Mucosa of gallbladder (tissue), 1 donor: ENCODE measurements at regions not wholly inside any gene's neighbourhood (a gene's known extent, or its start where the extent isn't known, plus 50 kb on each side); places are given as distances from the start of the nearest gene placed in this dataset.

Experiments
- DNase-seq: peaks from one replicate; pipeline ENCODE4 v3.0.0-alpha.2; 2020; ENCODE audit warnings: low spot score
- donor health status: DM: no; HTN: no; CAD: no.

DNA sequence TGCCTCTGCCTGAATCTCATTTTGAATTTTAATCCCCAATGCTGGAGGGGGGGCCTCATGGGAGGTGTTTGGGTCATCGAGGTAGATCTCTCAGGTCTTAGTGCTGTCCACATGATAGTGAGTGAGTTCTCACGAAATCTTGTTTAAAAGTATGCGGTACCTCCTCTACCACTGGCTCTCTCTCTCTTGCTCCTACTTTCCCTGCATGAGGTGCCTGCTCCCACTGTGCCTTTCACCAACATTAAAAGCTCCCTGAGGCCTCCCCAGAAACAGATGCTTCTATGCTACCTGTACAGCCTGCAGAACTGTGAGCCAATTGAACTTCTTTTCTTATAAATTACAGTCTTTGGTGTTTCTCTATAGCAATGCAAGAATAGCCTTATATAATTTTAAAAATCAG, 560.7 kb upstream of the CPEB2 start:
- no peak for DNase-seq

DNA sequence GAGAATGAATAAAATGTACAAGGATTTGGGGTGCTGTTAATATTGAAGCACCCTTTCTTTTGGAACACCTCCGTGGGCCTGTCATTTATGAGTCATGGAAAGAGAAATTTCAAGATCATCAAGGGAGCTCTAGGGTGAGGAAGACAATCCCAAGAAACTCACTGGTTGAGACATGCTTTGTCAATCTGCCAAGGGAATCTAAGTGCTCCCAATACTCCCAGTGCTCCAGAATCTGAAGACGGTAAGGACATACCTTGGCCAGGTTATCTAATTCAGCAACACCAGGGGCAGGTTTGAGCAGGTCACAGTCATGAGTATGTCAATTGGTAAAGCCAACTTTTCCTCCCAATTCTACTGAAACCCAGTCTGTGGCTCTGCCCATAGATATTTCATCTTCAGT, 556.4 kb upstream of the CPEB2 start:
- DNase-seq, result no peak

DNA sequence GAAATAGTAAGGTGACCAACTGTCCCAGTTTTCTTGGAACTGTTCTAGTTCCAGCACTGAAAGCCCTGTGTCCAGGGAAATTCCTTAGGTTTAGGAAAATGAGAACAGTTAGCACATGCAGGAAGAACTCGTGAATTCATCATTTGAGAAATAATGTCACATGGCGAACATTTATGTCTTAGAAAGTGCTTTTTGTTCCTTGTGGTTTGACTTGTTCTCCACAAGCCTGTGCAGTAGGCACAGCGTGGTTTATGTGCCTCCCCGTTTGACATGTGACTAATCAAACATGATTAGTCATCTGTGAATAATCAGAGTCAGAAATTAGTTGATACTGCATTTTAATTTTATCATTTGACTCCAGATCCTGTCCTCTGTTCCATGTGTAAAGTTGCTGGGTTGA, 556.0 kb upstream of the CPEB2 start:
- no peak for DNase-seq

DNA sequence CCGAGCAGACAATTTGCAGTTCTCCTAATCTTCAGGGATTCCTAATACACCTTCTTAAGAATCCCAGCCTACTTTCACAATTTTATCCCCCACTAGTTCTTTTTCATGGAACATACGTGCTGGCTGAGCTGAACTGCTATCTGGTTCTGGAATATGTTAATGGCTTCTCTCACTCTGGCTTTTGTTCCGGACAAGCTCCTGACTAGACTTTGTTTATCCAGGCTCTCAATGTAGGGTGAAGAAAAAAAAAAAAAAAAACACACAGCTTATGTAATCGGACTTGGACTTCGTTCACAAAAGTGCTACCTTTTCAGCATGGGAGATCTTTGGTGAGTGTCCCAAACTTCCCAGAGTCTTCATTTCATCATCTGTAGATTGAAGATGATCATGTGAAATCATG, 555.4 kb upstream of the CPEB2 start:
- DNase-seq, result no peak

DNA sequence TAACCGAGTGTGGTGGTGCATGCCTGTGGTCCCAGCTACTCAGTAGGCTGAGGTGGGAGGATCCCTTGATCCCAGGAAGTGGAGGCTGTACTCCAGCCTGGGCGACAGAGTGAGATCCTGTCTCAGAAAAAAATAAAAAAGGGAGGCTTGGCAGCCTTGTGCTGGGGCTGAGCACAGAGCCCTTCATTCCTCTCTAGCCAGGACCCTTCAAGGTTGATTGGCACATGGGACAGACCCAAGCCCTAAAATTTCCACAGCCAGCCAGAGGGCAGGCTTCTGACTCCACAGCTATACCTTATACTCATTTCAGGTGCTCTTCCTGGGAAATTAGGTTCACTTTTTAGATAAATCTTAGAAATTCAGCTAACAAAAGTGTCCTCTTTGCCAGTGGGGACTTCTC, 553.0 kb upstream of the CPEB2 start:
- DNase-seq, result no peak

DNA sequence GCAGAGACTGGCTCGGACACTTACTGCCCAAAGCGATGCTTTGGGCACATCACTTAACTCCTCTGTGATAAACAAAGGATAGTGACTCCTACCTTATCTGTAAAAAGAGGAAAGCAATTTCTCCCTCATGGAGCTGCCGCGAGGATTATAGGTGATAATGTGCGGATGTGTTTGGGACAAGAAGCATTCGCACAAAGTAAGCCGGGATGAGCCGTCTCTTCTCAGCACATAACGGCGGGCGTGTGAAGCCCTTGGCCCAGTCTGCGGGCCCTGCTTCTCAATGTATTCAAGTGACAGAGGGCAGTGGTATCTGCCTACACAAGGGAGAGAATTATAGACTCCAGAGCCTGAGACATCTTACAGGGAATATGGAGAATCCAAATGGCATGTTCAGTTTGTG, 550.3 kb upstream of the CPEB2 start:
- DNase-seq, result no peak

DNA sequence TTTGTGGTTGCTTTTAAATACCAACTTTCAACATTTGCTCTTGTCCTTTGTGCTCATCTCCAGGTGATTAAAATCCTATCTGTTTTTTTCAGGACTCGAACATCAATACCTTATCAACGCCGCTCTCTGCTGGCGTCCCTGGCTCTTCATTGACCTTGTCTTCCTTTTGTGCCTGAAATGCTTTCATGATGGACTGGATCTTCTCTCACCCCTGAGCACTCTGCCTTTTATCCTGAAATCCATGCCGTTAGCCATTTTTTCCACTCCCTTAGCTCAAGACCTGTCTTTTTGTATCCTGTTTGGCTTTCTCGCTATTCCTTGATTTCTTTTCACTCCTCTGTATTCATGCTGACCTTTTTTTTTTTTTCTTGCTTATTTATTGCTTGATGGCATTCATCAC, 549.5 kb upstream of the CPEB2 start:
- DNase-seq, result no peak

DNA sequence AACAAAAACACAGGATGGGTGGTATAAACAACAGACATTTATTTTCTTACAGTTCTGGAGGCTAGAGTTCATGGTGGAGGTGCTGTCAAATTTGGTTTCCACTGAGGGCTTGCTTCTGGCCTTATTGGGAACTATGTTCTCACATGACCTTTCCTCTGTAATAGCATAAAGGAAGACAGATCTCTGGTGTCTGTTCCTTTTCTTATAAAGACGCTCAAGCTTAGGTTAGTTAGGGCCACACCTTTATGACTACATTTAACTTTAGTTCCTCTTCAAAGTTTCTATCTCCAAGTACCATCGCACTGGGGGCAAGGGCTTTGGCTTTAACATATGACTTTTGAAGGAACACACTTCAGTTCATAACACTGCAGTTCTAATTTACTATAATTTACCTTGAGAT, 543.8 kb upstream of the CPEB2 start:
- DNase-seq, result no peak

DNA sequence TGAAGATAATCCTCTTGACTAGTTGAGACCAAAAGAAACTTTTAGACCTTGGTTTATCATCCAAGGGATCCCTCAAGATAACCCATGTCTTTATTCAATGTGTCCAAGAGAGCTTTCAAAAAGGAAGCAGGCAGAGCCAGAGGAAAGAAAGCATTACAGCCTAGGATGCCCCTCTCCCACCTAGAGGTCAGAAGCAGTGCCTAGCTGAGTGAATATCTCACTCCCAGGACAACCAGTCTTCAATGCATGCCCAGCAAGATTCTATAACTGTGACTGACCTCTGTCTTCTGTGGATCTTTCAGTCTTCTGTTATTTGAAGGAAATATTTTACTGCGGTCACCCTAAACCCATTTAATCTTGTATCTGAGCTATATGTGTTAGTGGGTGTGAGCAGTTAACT, 537.2 kb upstream of the CPEB2 start:
- no peak for DNase-seq

DNA sequence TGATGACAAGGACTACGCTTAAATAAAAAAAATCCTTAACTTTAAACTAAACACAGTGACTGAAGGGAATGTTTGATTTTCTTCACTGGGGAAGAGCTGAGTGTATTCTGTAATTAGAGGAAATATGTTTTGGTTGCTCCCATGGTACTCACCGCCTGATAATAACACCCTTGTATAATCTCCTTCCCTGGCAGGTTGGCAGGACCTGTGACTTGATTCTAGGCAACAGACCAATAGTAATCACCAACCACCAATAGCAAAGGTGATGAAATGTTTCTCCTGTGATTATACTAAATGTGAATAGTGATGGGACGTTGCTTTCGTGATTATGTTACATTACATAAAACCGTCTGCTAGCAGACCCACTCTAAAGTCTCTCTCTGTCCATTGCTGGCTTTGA, 536.8 kb upstream of the CPEB2 start:
- no peak for DNase-seq

DNA sequence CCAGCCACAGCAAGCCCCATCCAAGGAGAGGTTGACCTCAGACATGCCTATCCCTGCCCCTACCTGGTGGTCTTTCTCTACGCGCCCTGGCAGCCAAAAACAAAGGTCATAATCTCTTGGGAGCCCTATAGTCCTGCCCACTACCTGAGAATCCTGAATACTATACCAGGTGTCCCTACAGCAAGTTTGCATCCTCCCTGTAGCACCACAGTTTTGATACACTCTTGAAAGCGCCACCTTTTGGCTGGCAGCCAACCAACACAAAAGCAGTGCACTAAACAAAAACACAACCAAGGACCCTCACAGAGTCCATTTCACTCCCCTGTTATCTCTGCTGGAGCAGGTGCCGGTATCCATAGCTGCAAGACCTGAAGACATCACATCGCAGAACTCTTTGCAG, 523.8 kb upstream of the CPEB2 start:
- no peak for DNase-seq

DNA sequence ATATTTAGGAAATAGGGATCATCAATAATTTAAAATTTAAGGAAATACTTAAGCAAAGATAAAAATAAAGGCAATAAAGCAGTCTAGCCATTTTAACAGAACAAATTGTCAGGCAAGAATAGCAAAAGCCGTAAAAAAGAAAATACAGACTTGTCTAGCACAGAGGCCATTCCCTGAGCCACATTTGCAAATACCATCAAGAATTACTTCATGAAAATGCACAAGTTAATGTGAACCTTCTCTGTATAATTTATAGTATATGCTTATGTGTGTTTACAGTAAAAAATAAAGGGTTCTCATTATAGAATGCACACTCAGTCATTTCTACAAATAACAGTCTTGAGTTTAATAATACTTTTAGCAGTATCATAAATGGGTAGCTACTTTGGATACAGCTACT, 505.9 kb upstream of the CPEB2 start:
- no peak for DNase-seq

DNA sequence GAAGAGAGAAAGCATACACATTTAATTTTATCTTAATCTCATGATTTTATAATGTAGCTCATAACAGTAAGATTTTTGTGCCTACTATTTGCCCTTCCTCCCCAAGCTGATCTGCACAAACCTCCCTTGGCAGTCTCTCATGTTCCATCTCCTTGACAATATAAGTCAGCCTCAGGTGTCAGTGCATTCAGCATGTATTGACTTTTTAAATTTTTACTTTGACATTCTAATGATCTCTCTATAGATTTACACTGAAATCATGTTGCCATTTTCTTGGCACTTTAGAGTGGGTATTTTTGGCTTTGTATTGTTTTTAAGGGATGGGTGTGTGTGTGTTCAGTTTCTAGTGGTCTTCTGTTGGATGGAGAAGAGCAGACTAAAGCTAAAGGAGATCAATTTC, 505.3 kb upstream of the CPEB2 start:
- DNase-seq, result no peak

DNA sequence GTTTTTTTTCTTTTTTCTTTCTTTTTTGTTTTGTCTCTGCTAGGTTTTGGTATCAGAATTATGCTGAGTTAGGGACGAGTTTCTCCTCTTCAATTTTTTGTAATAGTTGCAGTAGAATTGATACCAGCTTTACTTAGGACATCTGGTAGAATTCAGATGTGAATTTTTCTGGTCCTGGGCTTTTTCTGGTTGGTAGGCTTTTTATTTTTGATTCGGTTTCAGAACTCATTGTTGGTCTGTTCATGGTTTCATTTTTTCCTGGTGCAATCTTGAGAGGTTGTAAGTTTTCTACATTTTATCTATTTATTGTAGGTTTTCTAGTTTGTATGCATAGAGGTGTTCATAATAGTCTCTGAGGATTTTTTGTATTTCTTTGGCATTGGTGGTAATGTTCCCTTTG, 498.1 kb upstream of the CPEB2 start:
- no peak for DNase-seq

DNA sequence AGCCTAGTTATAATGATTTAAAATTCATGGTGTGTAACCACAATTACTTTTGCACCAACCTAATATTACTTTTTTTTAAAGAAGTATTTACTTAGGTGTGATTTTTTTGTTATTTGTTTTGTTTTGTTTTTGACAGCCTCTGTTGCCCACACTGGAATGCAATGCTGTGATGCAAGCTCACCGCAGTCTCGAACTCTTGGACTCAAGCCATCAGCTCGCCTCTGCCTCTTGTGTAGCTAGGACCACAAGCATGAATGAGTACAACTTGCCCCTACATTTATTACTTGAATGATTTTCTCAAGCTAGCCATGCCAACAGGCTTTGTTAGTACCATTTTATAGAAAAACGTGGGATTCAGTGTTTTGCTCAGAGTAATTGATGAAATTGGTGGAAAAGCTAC, 488.8 kb upstream of the CPEB2 start:
- no peak for DNase-seq

DNA sequence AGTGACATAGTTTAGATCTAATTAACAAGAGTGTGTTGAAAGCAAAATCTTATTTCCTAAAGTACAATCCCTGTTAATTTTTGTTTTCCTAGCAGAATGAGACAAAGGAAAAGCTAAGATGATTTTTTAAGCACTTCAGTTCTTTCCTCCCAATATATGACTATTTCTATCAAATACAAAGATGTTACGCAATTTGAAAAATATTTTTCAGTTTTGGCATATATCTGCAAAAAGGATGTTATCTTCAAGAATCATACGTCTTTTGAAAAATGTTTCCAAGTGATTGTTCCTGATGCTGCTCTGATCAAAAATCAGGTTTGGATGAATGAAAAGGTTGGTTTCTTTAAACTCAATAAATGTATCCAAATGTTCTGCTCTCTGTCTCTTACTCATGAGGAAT, 486.7 kb upstream of the CPEB2 start:
- DNase-seq, result no peak

DNA sequence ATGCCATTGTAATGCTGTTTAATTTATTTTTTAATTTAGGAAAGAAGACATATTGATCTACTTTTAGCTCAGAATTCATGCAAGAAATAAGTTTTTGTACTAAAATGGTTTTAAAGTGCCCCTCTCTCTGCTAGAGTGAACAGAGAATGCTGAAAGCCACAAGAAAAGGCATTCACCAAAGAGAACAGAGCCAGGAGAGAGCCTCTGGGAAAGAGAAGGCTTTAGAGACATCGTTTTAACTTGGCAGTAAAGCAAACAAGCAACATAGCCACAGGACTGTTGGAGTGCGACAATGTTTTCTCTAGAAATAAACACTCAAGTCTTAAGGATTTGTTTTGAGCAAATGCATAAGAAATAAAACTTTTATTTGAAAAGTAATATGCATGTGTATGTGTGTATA, 484.1 kb upstream of the CPEB2 start:
- no peak for DNase-seq

DNA sequence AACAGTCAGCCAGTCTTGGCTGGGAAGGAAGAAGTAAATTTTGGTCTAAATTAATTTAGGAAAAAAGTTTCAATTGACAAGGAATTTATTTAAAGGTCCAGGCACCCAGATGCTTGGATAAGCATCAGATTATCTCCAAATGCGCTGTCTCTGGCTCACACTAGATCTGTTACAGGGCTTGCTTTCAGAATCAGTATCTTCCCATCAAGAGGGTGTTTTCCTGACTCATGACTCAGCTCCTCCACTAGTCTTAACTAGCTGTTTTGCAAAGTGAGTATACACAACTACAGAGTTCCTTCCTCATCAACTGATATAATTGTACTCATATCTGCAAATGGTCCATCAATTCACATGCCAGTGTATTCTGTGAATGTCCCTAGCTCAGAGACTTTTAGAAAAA, 482.1 kb upstream of the CPEB2 start:
- no peak for DNase-seq

DNA sequence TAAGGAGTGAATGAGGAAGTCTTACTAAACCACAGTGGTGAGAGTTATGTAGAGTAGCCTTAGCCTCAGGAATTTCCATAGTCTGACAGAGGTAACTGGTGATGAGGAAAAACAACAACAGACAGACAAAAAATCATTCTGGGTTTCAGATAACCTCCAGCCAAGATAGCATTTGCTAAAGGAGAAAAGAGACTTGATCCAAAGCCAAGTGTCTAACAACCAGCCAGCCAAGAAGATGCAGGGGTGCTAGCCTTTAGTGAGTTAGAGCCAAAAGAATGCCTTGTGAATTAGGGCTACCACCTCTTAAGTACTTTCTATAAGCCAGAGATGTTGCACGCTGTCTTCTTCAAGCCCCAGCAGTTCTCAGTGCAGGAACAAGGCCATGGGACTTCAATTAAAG, 478.0 kb upstream of the CPEB2 start:
- no peak for DNase-seq

DNA sequence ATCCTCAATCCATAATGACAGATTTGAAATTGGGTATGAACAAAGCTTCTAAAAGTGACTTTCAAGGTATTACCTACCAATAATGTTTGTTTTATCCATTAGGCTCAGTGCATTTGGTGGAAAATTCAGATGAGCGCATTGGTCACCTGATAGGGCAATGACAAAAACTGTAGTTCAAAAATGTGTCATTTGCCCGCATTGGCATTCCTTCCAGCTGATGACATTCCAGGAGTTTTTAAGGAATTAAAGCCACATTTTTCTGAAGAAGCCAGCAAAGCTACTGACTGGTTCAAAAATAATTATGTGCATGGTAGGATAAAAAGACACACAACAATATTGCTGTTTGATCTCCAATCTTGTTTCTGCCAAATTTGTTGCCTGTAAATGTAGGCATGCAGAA, 473.4 kb upstream of the CPEB2 start:
- DNase-seq, result no peak

DNA sequence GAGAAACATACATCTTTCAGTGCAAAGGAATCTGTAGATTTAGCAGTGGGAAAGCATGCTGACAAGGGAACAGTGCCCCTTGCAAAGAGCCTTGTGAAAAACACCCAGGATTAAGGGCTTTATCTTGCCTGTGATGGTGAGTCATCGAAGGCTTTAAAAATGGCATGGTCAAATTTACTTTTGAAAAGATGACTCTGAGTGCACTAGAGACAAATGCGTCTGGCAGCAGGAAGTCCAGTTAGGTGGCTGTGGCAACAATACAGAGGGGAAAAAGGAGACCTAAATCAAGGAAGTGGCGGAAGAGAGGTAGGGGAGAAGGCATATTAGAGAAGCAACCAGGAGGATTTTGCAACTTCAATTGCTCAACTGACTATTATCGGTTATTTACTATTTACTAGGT, 472.6 kb upstream of the CPEB2 start:
- no peak for DNase-seq

DNA sequence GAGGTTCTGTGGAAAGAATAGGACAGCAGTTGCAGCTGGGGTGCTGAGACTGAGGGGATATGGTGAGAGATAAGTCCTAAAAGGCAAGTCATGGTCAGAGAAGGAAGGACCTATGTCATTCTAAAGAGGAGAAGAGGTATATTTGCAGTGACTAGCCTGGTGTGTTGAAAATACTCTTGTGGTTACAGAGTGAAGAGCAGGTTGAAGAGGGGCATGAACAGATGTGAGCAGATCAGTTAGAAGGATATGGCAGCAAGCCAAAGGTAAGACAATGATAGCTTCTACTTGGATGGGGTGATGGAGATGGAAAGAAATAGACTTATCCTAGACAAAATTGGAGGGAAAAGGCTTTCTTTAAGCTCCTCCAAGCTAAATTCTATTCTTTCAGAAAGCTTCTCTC, 469.8 kb upstream of the CPEB2 start:
- no peak for DNase-seq

DNA sequence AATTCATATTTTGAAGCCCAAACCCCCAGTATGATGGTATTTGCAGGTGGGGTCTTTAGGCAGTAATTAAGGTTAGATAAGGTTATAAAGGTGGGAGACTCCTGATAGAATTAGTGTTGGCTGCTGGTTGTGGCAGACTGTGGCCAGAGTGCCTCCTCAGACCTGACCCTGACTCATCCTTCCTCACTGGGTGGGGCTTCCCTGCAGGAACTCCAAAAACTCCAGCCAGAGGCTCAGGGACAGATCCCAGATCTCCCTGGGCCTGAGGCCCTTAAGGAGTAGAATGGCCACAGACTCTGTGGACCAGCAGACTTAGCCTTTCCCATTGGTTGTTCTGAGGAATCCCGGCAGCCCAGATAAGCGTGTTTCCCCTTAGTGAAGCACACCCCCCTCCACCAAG, 463.0 kb upstream of the CPEB2 start:
- no peak for DNase-seq

DNA sequence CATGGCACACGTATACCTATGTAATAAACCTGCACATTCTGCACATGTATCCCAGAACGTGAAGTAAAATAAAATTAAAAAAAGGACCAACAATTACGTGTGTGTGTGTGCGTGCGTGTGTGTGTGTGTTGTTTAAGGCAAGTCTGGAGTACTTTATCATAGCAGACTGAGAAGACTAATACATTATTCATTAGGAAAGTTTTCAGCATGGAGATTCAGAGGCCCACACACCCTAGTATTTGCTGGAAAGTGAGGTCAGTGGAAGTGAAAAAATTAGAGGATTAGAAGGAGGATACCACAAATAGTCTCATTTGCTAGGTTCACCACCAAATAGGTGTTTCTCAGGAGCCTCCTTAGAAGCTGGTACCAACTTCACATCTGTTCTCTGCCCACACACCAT, 457.1 kb upstream of the CPEB2 start:
- DNase-seq, result no peak

DNA sequence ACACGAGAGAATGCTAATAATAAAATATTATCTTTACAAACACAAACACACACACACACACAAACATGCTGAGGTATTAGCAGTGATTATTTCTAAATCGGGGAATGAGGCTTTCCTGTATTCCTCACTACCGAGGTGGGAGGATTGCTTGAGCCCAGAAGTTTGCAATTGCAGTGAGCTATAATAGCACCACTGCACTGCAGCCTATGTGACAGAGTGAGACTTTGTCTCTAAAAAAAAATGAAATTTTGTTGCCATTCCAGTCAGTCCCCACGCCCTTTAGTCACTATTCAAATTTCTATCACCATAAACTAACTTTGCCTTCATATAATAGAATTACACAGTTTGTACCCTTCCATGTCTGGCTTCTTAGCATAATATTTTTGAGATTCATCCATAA, 456.5 kb upstream of the CPEB2 start:
- DNase-seq, result no peak
